ENCODE measurements at regions not wholly inside any gene's neighbourhood (a gene's known extent, or its start where the extent isn't known, plus 50 kb on each side); places are given as distances from the start of the nearest gene placed in this dataset.

DNA sequence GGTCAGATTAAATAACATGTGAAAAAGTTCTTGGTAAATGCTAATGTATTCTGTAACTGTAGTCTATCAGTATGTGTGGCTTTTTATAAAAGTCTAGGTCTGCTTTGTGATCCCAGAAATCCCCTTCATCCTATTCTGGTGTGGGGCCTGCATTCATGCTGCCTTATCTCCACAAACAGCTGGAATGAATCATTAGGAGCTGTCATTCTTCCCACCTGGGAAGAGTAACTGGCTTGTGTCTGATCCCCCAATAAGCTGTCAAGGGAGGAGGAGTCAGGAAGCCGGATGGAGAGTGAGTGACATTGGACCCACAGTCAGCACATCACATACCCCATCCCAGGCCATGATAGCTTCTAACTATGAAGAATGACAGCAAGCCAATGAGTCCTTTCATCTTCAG lies 81.1 kb upstream of the EPHA4 start:
- TF ChIP-seq, protein P1, sequence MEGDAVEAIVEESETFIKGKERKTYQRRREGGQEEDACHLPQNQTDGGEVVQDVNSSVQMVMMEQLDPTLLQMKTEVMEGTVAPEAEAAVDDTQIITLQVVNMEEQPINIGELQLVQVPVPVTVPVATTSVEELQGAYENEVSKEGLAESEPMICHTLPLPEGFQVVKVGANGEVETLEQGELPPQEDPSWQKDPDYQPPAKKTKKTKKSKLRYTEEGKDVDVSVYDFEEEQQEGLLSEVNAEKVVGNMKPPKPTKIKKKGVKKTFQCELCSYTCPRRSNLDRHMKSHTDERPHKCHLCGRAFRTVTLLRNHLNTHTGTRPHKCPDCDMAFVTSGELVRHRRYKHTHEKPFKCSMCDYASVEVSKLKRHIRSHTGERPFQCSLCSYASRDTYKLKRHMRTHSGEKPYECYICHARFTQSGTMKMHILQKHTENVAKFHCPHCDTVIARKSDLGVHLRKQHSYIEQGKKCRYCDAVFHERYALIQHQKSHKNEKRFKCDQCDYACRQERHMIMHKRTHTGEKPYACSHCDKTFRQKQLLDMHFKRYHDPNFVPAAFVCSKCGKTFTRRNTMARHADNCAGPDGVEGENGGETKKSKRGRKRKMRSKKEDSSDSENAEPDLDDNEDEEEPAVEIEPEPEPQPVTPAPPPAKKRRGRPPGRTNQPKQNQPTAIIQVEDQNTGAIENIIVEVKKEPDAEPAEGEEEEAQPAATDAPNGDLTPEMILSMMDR (optimal IDR thresholded peaks at IDR 0.05 in 1 of 3, IDR thresholded peaks at IDR 0.05 in 1 of 3, conservative IDR thresholded peaks at IDR 0.05 in 1 of 3; ENCODE audit: extremely low read depth in 1 of 3, insufficient read depth in 2 of 3, low read length in 3 of 3), result no peak
- TF ChIP-seq EZH2 (IDR thresholded peaks at IDR 0.05; ENCODE audit: low read length), result no peak

Measured in keratinocyte (primary cell).